ENCODE measurements at regions not wholly inside any gene's neighbourhood (a gene's known extent, or its start where the extent isn't known, plus 50 kb on each side); places are given as distances from the start of the nearest gene placed in this dataset.
"Not testable (repeated sequence)": the region's sequence is repeated elsewhere in the genome, so short reads cannot be mapped to it uniquely, and the experiment has no call there.

- not testable (repeated sequence) for H3K4me3 ChIP-seq; H3K9me3 ChIP-seq (ENCODE audit: control insufficient read depth in 4 of 4, insufficient read depth in 3 of 4, low read length in 3 of 4); ATAC-seq (ENCODE audit: insufficient read depth, low FRiP score); H3K9ac ChIP-seq (ENCODE audit: insufficient read depth in 1 of 2, low read length in 2 of 2); H3K36me3 ChIP-seq (ENCODE audit: control insufficient read depth in 4 of 4, insufficient read depth in 4 of 4, low read length in 4 of 4); H3K4me1 ChIP-seq (ENCODE audit: control insufficient read depth in 5 of 5, insufficient read depth in 5 of 5, low read length in 5 of 5); DNase-seq; H3K27ac ChIP-seq (ENCODE audit: low read depth in 1 of 2, low read length in 1 of 2); H3K27me3 ChIP-seq (ENCODE audit: control insufficient read depth in 3 of 3, insufficient read depth in 3 of 3, low read length in 2 of 3)
Measured at GRCh38 chr9:97145680-97146079, 106.7 kb upstream of the CTSV start.

GRCh38 chr9:97140566-97140965 lies 101.6 kb upstream of the CTSV start:
- no peak overlapping the region for H3K4me3 ChIP-seq
- ATAC-seq (ENCODE audit: insufficient read depth, low FRiP score) (no peak), DNase-seq (no peak)
- no peaks in the 10 kb centered on the region for H3K36me3 ChIP-seq (ENCODE audit: control insufficient read depth in 4 of 4, insufficient read depth in 4 of 4, low read length in 4 of 4)
- WGBS, 2 donors: 46 to 72% methylated on average over 2 of the region's 2 CpGs
- H3K9me3 ChIP-seq (ENCODE audit: control insufficient read depth in 4 of 4, insufficient read depth in 3 of 4, low read length in 3 of 4): peaks cover 0 to 2% (median 0%) of the 10 kb centered on the region in 4 donors
- no peak for TF ChIP-seq CTCF (IDR thresholded peaks at IDR 0.05; ENCODE audit: control extremely low read depth, extremely low read depth)
- no peaks in the 10 kb centered on the region for H3K27me3 ChIP-seq (ENCODE audit: control insufficient read depth in 3 of 3, insufficient read depth in 3 of 3, low read length in 2 of 3)
- H3K9ac ChIP-seq (ENCODE audit: insufficient read depth in 1 of 2, low read length in 2 of 2): no peak overlapping the region
- H3K27ac ChIP-seq (ENCODE audit: low read depth in 1 of 2, low read length in 1 of 2): no peak overlapping the region
- H3K4me1 ChIP-seq (ENCODE audit: control insufficient read depth in 5 of 5, insufficient read depth in 5 of 5, low read length in 5 of 5): no peaks in the 10 kb centered on the region

- no peaks in the 10 kb centered on the region for H3K27me3 ChIP-seq (ENCODE audit: control insufficient read depth in 3 of 3, insufficient read depth in 3 of 3, low read length in 2 of 3)
- no peak for DNase-seq
- no peak for TF ChIP-seq CTCF (IDR thresholded peaks at IDR 0.05; ENCODE audit: control extremely low read depth, extremely low read depth)
Measured at GRCh38 chr9:97136421-97136820, 97.5 kb upstream of the CTSV start.

GRCh38 chr9:97133966-97134365 lies 95.0 kb upstream of the CTSV start:
- WGBS, 2 donors: 92 to 99% methylated on average over 4 of the region's 4 CpGs

More at GRCh38 chr9:97136421-97136820, 97.5 kb upstream of the CTSV start:
- 59 to 92% methylated on average over 2 of the region's 2 CpGs for WGBS, 2 donors
- Histone ChIP-seq H3K9me3 (ENCODE audit: control insufficient read depth in 4 of 4, insufficient read depth in 3 of 4, low read length in 3 of 4) (no peaks in the 10 kb centered on the region), H3K36me3 (ENCODE audit: control insufficient read depth in 4 of 4, insufficient read depth in 4 of 4, low read length in 4 of 4) (no peaks in the 10 kb centered on the region), H3K4me1 (ENCODE audit: control insufficient read depth in 5 of 5, insufficient read depth in 5 of 5, low read length in 5 of 5) (no peaks in the 10 kb centered on the region), H3K9ac (ENCODE audit: insufficient read depth in 1 of 2, low read length in 2 of 2) (no peak overlapping the region), H3K27ac (ENCODE audit: low read depth in 1 of 2, low read length in 1 of 2) (no peak overlapping the region), H3K4me3 (no peak overlapping the region)
- no peak for ATAC-seq (ENCODE audit: insufficient read depth, low FRiP score)

GRCh38 chr9:97132865-97133264 lies 93.9 kb upstream of the CTSV start:
- H3K9me3 ChIP-seq (ENCODE audit: control insufficient read depth in 4 of 4, insufficient read depth in 3 of 4, low read length in 3 of 4): no peaks in the 10 kb centered on the region
- no peak overlapping the region for H3K4me3 ChIP-seq
- DNase-seq (no peak), ATAC-seq (ENCODE audit: insufficient read depth, low FRiP score) (no peak)
- no peak for TF ChIP-seq CTCF (IDR thresholded peaks at IDR 0.05; ENCODE audit: control extremely low read depth, extremely low read depth)
- WGBS, 2 donors: 90 to 97% methylated on average over 2 of the region's 2 CpGs
- no peak overlapping the region for H3K27ac ChIP-seq (ENCODE audit: low read depth in 1 of 2, low read length in 1 of 2)
- H3K9ac ChIP-seq (ENCODE audit: insufficient read depth in 1 of 2, low read length in 2 of 2): no peak overlapping the region
- no peaks in the 10 kb centered on the region for H3K27me3 ChIP-seq (ENCODE audit: control insufficient read depth in 3 of 3, insufficient read depth in 3 of 3, low read length in 2 of 3)
- H3K4me1 ChIP-seq (ENCODE audit: control insufficient read depth in 5 of 5, insufficient read depth in 5 of 5, low read length in 5 of 5): no peaks in the 10 kb centered on the region
- no peaks in the 10 kb centered on the region for H3K36me3 ChIP-seq (ENCODE audit: control insufficient read depth in 4 of 4, insufficient read depth in 4 of 4, low read length in 4 of 4)

More at GRCh38 chr9:97133966-97134365, 95.0 kb upstream of the CTSV start:
- not testable (repeated sequence) for H3K27ac ChIP-seq (ENCODE audit: low read depth in 1 of 2, low read length in 1 of 2); H3K9me3 ChIP-seq (ENCODE audit: control insufficient read depth in 4 of 4, insufficient read depth in 3 of 4, low read length in 3 of 4); DNase-seq; H3K36me3 ChIP-seq (ENCODE audit: control insufficient read depth in 4 of 4, insufficient read depth in 4 of 4, low read length in 4 of 4); H3K9ac ChIP-seq (ENCODE audit: insufficient read depth in 1 of 2, low read length in 2 of 2); H3K4me1 ChIP-seq (ENCODE audit: control insufficient read depth in 5 of 5, insufficient read depth in 5 of 5, low read length in 5 of 5); H3K4me3 ChIP-seq; ATAC-seq (ENCODE audit: insufficient read depth, low FRiP score); H3K27me3 ChIP-seq (ENCODE audit: control insufficient read depth in 3 of 3, insufficient read depth in 3 of 3, low read length in 2 of 3)

GRCh38 chr9:97130864-97131263 lies 91.9 kb upstream of the CTSV start:
- 95 to 96% methylated on average over 16 of the region's 16 CpGs for WGBS, 2 donors
- not testable (repeated sequence) for H3K4me3 ChIP-seq; H3K36me3 ChIP-seq (ENCODE audit: control insufficient read depth in 4 of 4, insufficient read depth in 4 of 4, low read length in 4 of 4); H3K27me3 ChIP-seq (ENCODE audit: control insufficient read depth in 3 of 3, insufficient read depth in 3 of 3, low read length in 2 of 3); H3K9ac ChIP-seq (ENCODE audit: insufficient read depth in 1 of 2, low read length in 2 of 2); ATAC-seq (ENCODE audit: insufficient read depth, low FRiP score); H3K27ac ChIP-seq (ENCODE audit: low read depth in 1 of 2, low read length in 1 of 2); H3K9me3 ChIP-seq (ENCODE audit: control insufficient read depth in 4 of 4, insufficient read depth in 3 of 4, low read length in 3 of 4); DNase-seq; H3K4me1 ChIP-seq (ENCODE audit: control insufficient read depth in 5 of 5, insufficient read depth in 5 of 5, low read length in 5 of 5)
